HG02588 (cell line): ENCODE measurements at regions not wholly inside any gene's neighbourhood (a gene's known extent, or its start where the extent isn't known, plus 50 kb on each side); places are given as distances from the start of the nearest gene placed in this dataset.

Source experiments
- ATAC-seq: cut with Tn5 transposase; IDR thresholded peaks from one replicate; pipeline ENCODE4 v1.9.1; 2021; ENCODE audit warnings: mild to moderate bottlenecking, moderate library complexity; ENCODE audit not compliant: unreplicated experiment

GRCh38 chr1:56199061-56199460 is 380.3 kb downstream of the PLPP3 start:
- no peak for ATAC-seq

- ATAC-seq, result no peak
Measured at GRCh38 chr1:56197946-56198345, 381.4 kb downstream of the PLPP3 start.

GRCh38 chr1:56196839-56197238 is 382.5 kb downstream of the PLPP3 start:
- ATAC-seq, result no peak

- no peak for ATAC-seq
Measured at GRCh38 chr1:56194701-56195300, 384.6 kb downstream of the PLPP3 start.

- no peak for ATAC-seq
Measured at GRCh38 chr1:56193656-56194055, 385.7 kb downstream of the PLPP3 start.

- no peak for ATAC-seq
Measured at GRCh38 chr1:56191369-56191768, 388.0 kb downstream of the PLPP3 start.

- ATAC-seq, result no peak
Measured at GRCh38 chr1:56190806-56191365, 388.5 kb downstream of the PLPP3 start.

- ATAC-seq, result no peak
Measured at GRCh38 chr1:56189946-56190805, 389.2 kb downstream of the PLPP3 start.

- ATAC-seq, result no peak
Measured at GRCh38 chr1:56189454-56189853, 389.9 kb downstream of the PLPP3 start.

GRCh38 chr1:56188855-56189254 is 390.5 kb downstream of the PLPP3 start:
- no peak for ATAC-seq

GRCh38 chr1:56188221-56188620 is 391.1 kb downstream of the PLPP3 start:
- ATAC-seq, result no peak

- ATAC-seq, result no peak
Measured at GRCh38 chr1:56187405-56187804, 392.0 kb downstream of the PLPP3 start.

- ATAC-seq, result no peak
Measured at GRCh38 chr1:56185493-56185892, 393.9 kb downstream of the PLPP3 start.

GRCh38 chr1:56183151-56183550 is 396.2 kb downstream of the PLPP3 start:
- ATAC-seq, result no peak

- no peak for ATAC-seq
Measured at GRCh38 chr1:56180520-56181190, 398.7 kb downstream of the PLPP3 start.

GRCh38 chr1:56179543-56179942 is 399.8 kb downstream of the PLPP3 start:
- ATAC-seq, result no peak

- no peak for ATAC-seq
Measured at GRCh38 chr1:56175211-56175610, 404.2 kb downstream of the PLPP3 start.

- ATAC-seq, result no peak
Measured at GRCh38 chr1:56174176-56174885, 405.0 kb downstream of the PLPP3 start.

GRCh38 chr1:56173736-56174135 is 405.6 kb downstream of the PLPP3 start:
- no peak for ATAC-seq

- no peak for ATAC-seq
Measured at GRCh38 chr1:56171670-56172069, 407.7 kb downstream of the PLPP3 start.

GRCh38 chr1:56170784-56171320 is 408.5 kb downstream of the PLPP3 start:
- no peak for ATAC-seq
